Hepatocyte (in vitro differentiated cells): ENCODE measurements at regions not wholly inside any gene's neighbourhood (a gene's known extent, or its start where the extent isn't known, plus 50 kb on each side); places are given as distances from the start of the nearest gene placed in this dataset.
A peak's percentile ranks its signal among the peaks of the same experiment; 100 is the strongest.

Experiments
- DNase-seq: peaks from one replicate; pipeline ENCODE4 v3.0.0-alpha.2; 2016; ENCODE audit warnings: low spot score
- H2AFZ ChIP-seq: fragments of 200-600 bp; sonication (generic); 2 replicates; pipeline ENCODE4 v1.6.0; 2016; ENCODE audit warnings: antibody characterized with exemption, mild to moderate bottlenecking
- H3K27ac ChIP-seq: fragments of 200-600 bp; sonication (generic); 2 replicates; pipeline ENCODE4 v1.5.1; 2016; ENCODE audit warnings: mild to moderate bottlenecking
- H3K27me3 ChIP-seq: fragments of 200-600 bp; sonication (generic); 2 replicates; pipeline ENCODE4 v1.6.1; 2016
- H3K36me3 ChIP-seq: fragments of 200-600 bp; sonication (generic); replicated peaks from 2 replicates; pipeline ENCODE4 v1.5.1; 2016; ENCODE audit warnings: low read depth; ENCODE audit not compliant: insufficient read depth
- H3K4me1 ChIP-seq: fragments of 200-600 bp; sonication (generic); 2 replicates; pipeline ENCODE4 v1.5.1; 2016; ENCODE audit warnings: mild to moderate bottlenecking, moderate library complexity; ENCODE audit not compliant: insufficient read depth
- H3K4me2 ChIP-seq: fragments of 200-600 bp; sonication (generic); 2 replicates; pipeline ENCODE4 v1.6.0; 2016
- H3K4me3 ChIP-seq: fragments of 200-600 bp; sonication (generic); 2 replicates; pipeline ENCODE4 v1.5.1; 2016; ENCODE audit warnings: mild to moderate bottlenecking
- H3K79me2 ChIP-seq: fragments of 200-600 bp; sonication (generic); 2 replicates; pipeline ENCODE4 v1.6.0; 2017; ENCODE audit warnings: mild to moderate bottlenecking
- H3K9me2 ChIP-seq: fragments of 200-600 bp; sonication (generic); replicated peaks from 2 replicates; pipeline ENCODE4 v1.6.0; 2017; ENCODE audit warnings: mild to moderate bottlenecking; ENCODE audit not compliant: insufficient read depth
- H3K9me3 ChIP-seq: fragments of 200-600 bp; sonication (generic); 2 replicates; pipeline ENCODE4 v1.5.1; 2016; ENCODE audit warnings: low read depth, mild to moderate bottlenecking
- H4K20me1 ChIP-seq: fragments of 200-600 bp; sonication (generic); 2 replicates; pipeline ENCODE4 v1.6.0; 2016; ENCODE audit warnings: mild to moderate bottlenecking; ENCODE audit not compliant: insufficient read depth, poor library complexity, severe bottlenecking
- CTCF ChIP-seq: fragments of 200-600 bp; sonication (generic); IDR thresholded peaks from 2 replicates; pipeline ENCODE4 v1.5.1; 2016; ENCODE audit warnings: antibody characterized with exemption, mild to moderate bottlenecking; ENCODE audit not compliant: poor library complexity
- EZH2 ChIP-seq: fragments of 200-600 bp; sonication (generic); IDR thresholded peaks from 2 replicates; pipeline ENCODE4 v1.6.1; 2016; ENCODE audit warnings: antibody characterized with exemption, mild to moderate bottlenecking, borderline replicate concordance
- EZH2phosphoT487 ChIP-seq: fragments of 200-600 bp; sonication (generic); IDR thresholded peaks from one replicate; pipeline ENCODE4 v1.6.1; 2018; ENCODE audit warnings: antibody characterized with exemption, mild to moderate bottlenecking, low read depth, moderate library complexity; ENCODE audit not compliant: unreplicated experiment, severe bottlenecking
- WGBS: methylation state at CpG from one replicate; pipeline ENCODE4 v1.1.6; 2016; ENCODE audit warnings: low lambda C conversion rate; ENCODE audit errors: missing lambda C conversion rate; 5-methylcytosine and 5-hydroxymethylcytosine counted together

- TF ChIP-seq CTCF (no peak), EZH2 (no peak), EZH2phosphoT487 (no peak)
- Histone ChIP-seq H3K9me2 (no peaks in the 10 kb centered on the region), H4K20me1 (no peaks in the 10 kb centered on the region), H3K27ac (peak overlapping the region; percentile 17), H3K79me2 (no peaks in the 10 kb centered on the region), H3K4me2 (peak overlapping the region; percentile 28), H2AFZ (no peak overlapping the region), H3K4me3 (no peak overlapping the region), H3K36me3 (no peaks in the 10 kb centered on the region), H3K27me3 (no peaks in the 10 kb centered on the region), H3K4me1 (peaks cover 6% of the 10 kb centered on the region), H3K9me3 (no peaks in the 10 kb centered on the region)
- peak; percentile 30 for DNase-seq
- WGBS, result 38% methylated on average over 3 of the region's 3 CpGs
These were observed 153.9 kb downstream of the CCNG2 start for GRCh38 chr4:77310931-77311330.

- H3K9me3 ChIP-seq, result no peaks in the 10 kb centered on the region
- no peaks in the 10 kb centered on the region for H3K79me2 ChIP-seq
- H2AFZ ChIP-seq, result no peak overlapping the region
- no peak overlapping the region for H3K4me3 ChIP-seq
- H4K20me1 ChIP-seq, result no peaks in the 10 kb centered on the region
- H3K27ac ChIP-seq, result no peak overlapping the region
- no peak for DNase-seq
- peaks cover 6% of the 10 kb centered on the region for H3K4me1 ChIP-seq
- no peaks in the 10 kb centered on the region for H3K27me3 ChIP-seq
- no peaks in the 10 kb centered on the region for H3K9me2 ChIP-seq
- no peak overlapping the region for H3K4me2 ChIP-seq
- WGBS, result 87% methylated on average over 4 of the region's 4 CpGs
- no peak for TF ChIP-seq EZH2phosphoT487
- no peak for TF ChIP-seq EZH2
- TF ChIP-seq CTCF, result no peak
- H3K36me3 ChIP-seq, result no peaks in the 10 kb centered on the region
These were observed 157.7 kb downstream of the CCNG2 start for GRCh38 chr4:77314697-77315096.

GRCh38 chr4:77327151-77327550 lies 170.1 kb downstream of the CCNG2 start:
- Histone ChIP-seq H3K4me1 (peaks cover 9% of the 10 kb centered on the region), H3K79me2 (no peaks in the 10 kb centered on the region), H4K20me1 (no peaks in the 10 kb centered on the region), H3K9me2 (no peaks in the 10 kb centered on the region), H3K9me3 (no peaks in the 10 kb centered on the region), H3K4me3 (no peak overlapping the region), H2AFZ (no peak overlapping the region), H3K27me3 (no peaks in the 10 kb centered on the region), H3K4me2 (no peak overlapping the region), H3K36me3 (no peaks in the 10 kb centered on the region), H3K27ac (no peak overlapping the region)
- TF ChIP-seq CTCF (no peak), EZH2phosphoT487 (no peak), EZH2 (no peak)
- whole genome bisulfite sequencing, result 85% methylated on average over 6 of the region's 6 CpGs
- DNase-seq, result no peak
